GM23248 (cell line): ENCODE measurements at regions not wholly inside any gene's neighbourhood (a gene's known extent, or its start where the extent isn't known, plus 50 kb on each side); places are given as distances from the start of the nearest gene placed in this dataset.

ENCODE experiments used
- EZH2 ChIP-seq: fragments of 200-600 bp; sonication (generic); IDR thresholded peaks from 2 replicates; pipeline ENCODE4 v1.6.1; 2018; ENCODE audit warnings: antibody characterized with exemption, mild to moderate bottlenecking; ENCODE audit not compliant: insufficient read depth, poor library complexity, severe bottlenecking
- EZH2phosphoT487 ChIP-seq: fragments of 200-600 bp; sonication (generic); IDR thresholded peaks from 2 replicates; pipeline ENCODE4 v1.6.1; 2018; ENCODE audit warnings: antibody characterized with exemption, moderate library complexity, mild to moderate bottlenecking, low read depth; ENCODE audit not compliant: insufficient read depth

DNA sequence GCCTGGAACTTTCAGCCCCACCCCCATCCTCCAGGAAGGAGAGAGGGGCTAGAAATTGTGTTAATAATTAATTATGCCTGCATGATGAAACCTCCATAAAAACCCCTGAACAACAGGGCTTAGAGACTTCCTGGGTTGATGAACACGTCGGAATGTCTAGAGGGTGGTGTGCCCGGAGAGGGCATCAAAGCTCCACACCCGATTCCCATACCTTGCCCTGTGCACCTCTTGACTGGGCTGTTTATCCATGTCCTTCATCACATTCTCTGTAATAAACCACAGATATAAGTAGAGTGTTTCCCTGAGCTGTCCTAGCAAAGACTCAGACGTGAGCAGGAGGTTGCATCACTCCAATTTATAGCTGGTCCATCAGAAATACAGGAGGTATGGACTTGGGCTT, 624.0 kb downstream of the NPHP4 start:
- no peak for TF ChIP-seq EZH2phosphoT487
- TF ChIP-seq EZH2 = no peak
